BJ (cell line): ENCODE measurements at regions not wholly inside any gene's neighbourhood (a gene's known extent, or its start where the extent isn't known, plus 50 kb on each side); places are given as distances from the start of the nearest gene placed in this dataset.

Source experiments
- CTCF ChIA-PET: fragments of 350-600 bp; formaldehyde crosslinking; extraction: SDS; loops from one replicate; lab custom pipeline; 2021; ENCODE audit warnings: antibody characterized with exemption, inconsistent platforms; lab: Yijun Ruan, JAX
- POLR2A ChIA-PET: fragments of 300-600 bp; sonication (Branson Sonifier 250); formaldehyde crosslinking; extraction: SDS; loops from one replicate; lab custom pipeline; 2021; ENCODE audit warnings: antibody characterized with exemption; lab: Charles Lee
- DNase-seq: peaks from one replicate; pipeline ENCODE4 v3.0.0-alpha.2; 2011; ENCODE audit warnings: low read depth
- H3K27me3 ChIP-seq: 2 replicates; pipeline ENCODE4 v1.6.0; 2011; ENCODE audit warnings: low read length; ENCODE audit not compliant: control insufficient read depth, insufficient read depth
- H3K36me3 ChIP-seq: 2 replicates; pipeline ENCODE4 v1.5.1; 2011; ENCODE audit warnings: low read length; ENCODE audit not compliant: control insufficient read depth, insufficient read depth
- H3K4me3 ChIP-seq: 2 replicates; pipeline ENCODE4 v1.5.1; 2011; ENCODE audit warnings: low read depth, mild to moderate bottlenecking, control low read depth, low read length
- TF ChIP-seq, protein P1 (sequence below): IDR thresholded peaks from 2 replicates; pipeline ENCODE4 v1.5.1; 2011; ENCODE audit warnings: low read depth, mild to moderate bottlenecking, control low read depth, inconsistent platforms, low read length, moderate library complexity; ENCODE audit not compliant: insufficient read depth

DNA sequence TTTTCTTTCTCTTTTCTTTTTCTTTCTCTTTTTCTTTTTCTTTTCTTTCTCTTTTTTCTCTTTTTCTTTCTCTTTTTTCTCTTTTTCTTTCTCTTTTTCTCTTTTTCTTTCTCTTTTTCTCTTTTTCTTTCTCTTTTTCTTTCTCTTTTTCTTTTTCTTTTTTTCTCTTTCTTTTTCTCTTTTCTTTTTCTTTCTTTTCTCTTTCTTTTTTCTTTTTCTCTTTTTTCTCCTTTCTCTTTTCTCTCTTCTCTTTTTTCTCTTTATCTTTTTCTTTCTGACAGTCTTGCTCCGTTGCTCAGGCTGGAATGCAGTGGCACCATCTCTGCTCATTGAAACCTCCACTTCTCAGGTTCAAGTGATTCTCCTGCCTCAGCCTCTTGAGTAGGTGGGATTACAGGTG lies 335.7 kb downstream of the SQOR start:
- TF ChIP-seq, protein P1, sequence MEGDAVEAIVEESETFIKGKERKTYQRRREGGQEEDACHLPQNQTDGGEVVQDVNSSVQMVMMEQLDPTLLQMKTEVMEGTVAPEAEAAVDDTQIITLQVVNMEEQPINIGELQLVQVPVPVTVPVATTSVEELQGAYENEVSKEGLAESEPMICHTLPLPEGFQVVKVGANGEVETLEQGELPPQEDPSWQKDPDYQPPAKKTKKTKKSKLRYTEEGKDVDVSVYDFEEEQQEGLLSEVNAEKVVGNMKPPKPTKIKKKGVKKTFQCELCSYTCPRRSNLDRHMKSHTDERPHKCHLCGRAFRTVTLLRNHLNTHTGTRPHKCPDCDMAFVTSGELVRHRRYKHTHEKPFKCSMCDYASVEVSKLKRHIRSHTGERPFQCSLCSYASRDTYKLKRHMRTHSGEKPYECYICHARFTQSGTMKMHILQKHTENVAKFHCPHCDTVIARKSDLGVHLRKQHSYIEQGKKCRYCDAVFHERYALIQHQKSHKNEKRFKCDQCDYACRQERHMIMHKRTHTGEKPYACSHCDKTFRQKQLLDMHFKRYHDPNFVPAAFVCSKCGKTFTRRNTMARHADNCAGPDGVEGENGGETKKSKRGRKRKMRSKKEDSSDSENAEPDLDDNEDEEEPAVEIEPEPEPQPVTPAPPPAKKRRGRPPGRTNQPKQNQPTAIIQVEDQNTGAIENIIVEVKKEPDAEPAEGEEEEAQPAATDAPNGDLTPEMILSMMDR: no peak
- Histone ChIP-seq H3K27me3 (no peaks in the 10 kb centered on the region), H3K4me3 (no peak overlapping the region), H3K36me3 (no peaks in the 10 kb centered on the region)
- ChIA-PET CTCF (no interaction called here), POLR2A (no interaction called here)
- no peak for DNase-seq

DNA sequence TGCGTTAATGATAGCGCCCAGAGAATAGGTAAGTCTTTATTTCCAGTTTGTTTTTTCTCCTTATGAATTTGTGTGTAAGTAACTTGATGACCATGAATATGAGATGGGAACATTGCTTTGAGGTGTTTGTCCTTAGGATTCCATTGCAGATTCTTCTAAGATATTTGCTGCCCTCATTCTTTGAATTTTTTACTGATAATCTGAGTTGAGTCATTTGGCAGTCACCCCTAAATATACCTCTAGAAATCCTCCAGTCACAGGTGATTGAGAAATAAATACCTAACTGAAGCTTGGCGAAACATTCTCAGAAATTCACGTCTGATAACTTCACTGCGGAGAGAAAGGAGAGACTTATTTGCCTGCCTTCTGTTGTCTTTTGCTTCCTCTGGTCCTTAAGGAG lies 345.5 kb downstream of the SQOR start:
- ChIA-PET CTCF (no interaction called here), POLR2A (no interaction called here)
- Histone ChIP-seq H3K36me3 (no peaks in the 10 kb centered on the region), H3K4me3 (no peak overlapping the region), H3K27me3 (no peaks in the 10 kb centered on the region)
- TF ChIP-seq, protein P1: no peak
- DNase-seq: no peak

DNA sequence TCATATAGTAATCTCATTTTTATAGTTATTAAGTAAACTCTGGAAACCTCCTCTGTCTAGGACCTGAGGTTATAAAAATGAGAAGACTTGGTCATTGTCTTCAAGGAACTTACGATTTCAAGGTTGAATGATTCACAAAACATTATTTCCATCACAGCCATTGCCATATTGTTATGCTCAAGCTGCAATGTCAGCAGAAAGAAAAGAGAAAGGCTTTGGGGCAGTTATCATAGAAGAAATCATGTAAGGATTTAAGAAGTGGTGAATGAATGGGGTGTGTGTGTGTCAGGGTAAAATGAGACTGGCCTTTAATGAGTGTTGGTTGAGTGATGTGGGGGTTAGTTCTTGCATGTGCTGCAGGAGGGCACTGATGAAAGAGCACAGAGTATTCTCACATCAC lies 346.8 kb downstream of the SQOR start:
- CTCF ChIA-PET: interaction anchor here (1.6 kb wide), 1 partner anchor 15 kb away, joined by 4 read pairs; no protein-coding TSS in a partner anchor
- no peaks in the 10 kb centered on the region for H3K36me3 ChIP-seq
- POLR2A ChIA-PET: no interaction called here
- TF ChIP-seq, protein P1: no peak
- no peak for DNase-seq
- H3K4me3 ChIP-seq: no peak overlapping the region
- no peaks in the 10 kb centered on the region for H3K27me3 ChIP-seq

DNA sequence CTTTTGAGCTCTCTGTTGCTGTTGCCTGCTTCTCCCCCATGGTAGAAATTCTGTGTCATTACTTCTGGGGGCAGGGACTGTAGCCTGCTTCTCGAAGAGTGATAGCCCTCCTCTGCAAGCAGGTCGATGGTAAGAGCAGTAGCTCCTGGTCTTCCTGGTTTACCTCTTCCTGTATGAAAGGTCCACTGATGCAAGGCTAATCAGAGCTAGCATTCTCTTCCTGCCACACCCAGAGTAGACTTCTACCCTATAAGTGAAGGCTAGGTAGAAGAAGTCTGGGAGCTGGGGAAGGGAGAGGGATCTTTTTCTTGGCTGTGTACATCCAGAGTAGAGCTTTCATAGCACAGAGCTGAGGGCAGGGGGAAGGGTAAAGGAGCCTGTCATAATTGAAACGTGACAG lies 357.0 kb downstream of the SQOR start:
- TF ChIP-seq, protein P1: no peak
- no peak overlapping the region for H3K4me3 ChIP-seq
- no peaks in the 10 kb centered on the region for H3K27me3 ChIP-seq
- H3K36me3 ChIP-seq: no peaks in the 10 kb centered on the region
- no peak for DNase-seq
- ChIA-PET CTCF (no interaction called here), POLR2A (no interaction called here)

DNA sequence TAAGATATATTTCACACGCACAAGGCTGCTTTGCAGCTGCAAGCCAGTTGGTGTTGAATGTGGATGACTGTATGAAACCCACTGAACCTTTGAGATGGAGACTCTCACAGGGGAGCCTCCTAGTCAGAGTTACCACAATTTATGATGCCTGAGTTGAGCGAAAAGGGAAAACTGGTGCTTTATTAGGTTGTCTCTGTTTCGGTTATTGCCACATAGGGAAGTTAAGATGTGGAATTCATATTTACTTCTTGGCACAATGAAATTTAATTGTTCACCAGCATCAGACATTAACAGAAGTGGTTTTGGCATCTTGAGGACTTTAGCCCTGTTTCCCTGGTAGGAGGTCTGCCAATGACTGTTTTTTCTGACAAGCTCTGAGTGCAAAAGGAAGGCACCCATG lies 358.2 kb downstream of the SQOR start:
- TF ChIP-seq, protein P1: no peak
- Histone ChIP-seq H3K27me3 (no peaks in the 10 kb centered on the region), H3K36me3 (no peaks in the 10 kb centered on the region), H3K4me3 (no peak overlapping the region)
- ChIA-PET POLR2A (no interaction called here), CTCF (no interaction called here)
- DNase-seq: no peak
